ENCODE measurements at regions not wholly inside any gene's neighbourhood (a gene's known extent, or its start where the extent isn't known, plus 50 kb on each side); places are given as distances from the start of the nearest gene placed in this dataset.

DNA sequence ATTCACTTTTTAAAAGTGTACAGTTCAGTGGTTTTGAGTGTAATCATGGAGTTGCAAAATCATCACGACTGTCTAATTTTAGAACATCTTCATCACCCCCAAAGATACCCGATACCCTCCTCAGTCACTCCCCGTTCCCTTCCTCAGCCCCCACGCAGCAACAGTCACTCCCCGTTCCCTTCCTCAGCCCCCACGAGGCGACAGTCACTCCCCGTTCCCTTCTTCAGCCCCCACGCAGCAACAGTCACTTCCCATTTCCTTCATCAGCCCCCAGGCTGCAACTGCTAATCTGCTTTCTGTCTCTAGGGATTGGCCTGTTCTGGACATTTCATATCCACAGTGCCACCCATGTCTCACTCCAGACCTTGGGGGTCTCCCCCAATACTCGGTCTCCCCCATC is 161.6 kb upstream of the PPP2R2D start:
- FAIRE-seq = no peak
- DNase-seq (ENCODE audit: low spot score) = no peak
- intact Hi-C loops (cut with micrococcal nuclease; ENCODE audit: unreplicated experiment) = no loop called here
- no peak overlapping the region for H3K4me3 ChIP-seq (replicated peaks in 1 of 3; ENCODE audit: insufficient read depth in 1 of 3, low read depth in 2 of 3, low read length in 3 of 3)
- no peak for ATAC-seq
- H3K27me3 ChIP-seq (ENCODE audit: control insufficient read depth in 1 of 2, insufficient read depth in 2 of 2, low read length in 2 of 2) = peaks cover 2 to 5% of the 10 kb centered on the region in 2 experiments; a peak in 1 of 5 replicates
- no peaks in the 10 kb centered on the region for H3K79me2 ChIP-seq (ENCODE audit: insufficient read depth, low read length)
- ChIA-PET CTCF (ENCODE audit: low intra/inter-chr PET ratio, low total read pairs) (no interaction called here), POLR2A (no interaction called here)
- WGBS (ENCODE audit: low lambda C conversion rate) = 20% methylated on average over 10 of the region's 10 CpGs
- in situ Hi-C loops (cut with HindIII; ENCODE audit: extremely low pct_ligation_motif_present, low pct_unique_long_range_greater_than_20kb) = no loop called here
- H3K9ac ChIP-seq (ENCODE audit: insufficient read depth, low read depth, low read length) = no peak overlapping the region
- H3K9me3 ChIP-seq (ENCODE audit: low read length) = no peaks in the 10 kb centered on the region
- H3K4me1 ChIP-seq (ENCODE audit: insufficient read depth, low read length) = no peaks in the 10 kb centered on the region
- no peak overlapping the region for H3K27ac ChIP-seq (ENCODE audit: extremely low read length, insufficient read depth, low read length)
- H3K36me3 ChIP-seq (replicated peaks in 1 of 2; ENCODE audit: control insufficient read depth in 1 of 2, insufficient read depth in 2 of 2, low read length in 2 of 2) = no peaks in the 10 kb centered on the region
- no peak overlapping the region for H2AFZ ChIP-seq (ENCODE audit: low read length)
- H4K20me1 ChIP-seq (ENCODE audit: insufficient read depth, low read length) = no peaks in the 10 kb centered on the region
- BruUV-seq (replicated peaks) = no TSS peak
- H3K4me2 ChIP-seq (ENCODE audit: low read depth, low read length) = no peak overlapping the region
- TF ChIP-seq, protein P1, sequence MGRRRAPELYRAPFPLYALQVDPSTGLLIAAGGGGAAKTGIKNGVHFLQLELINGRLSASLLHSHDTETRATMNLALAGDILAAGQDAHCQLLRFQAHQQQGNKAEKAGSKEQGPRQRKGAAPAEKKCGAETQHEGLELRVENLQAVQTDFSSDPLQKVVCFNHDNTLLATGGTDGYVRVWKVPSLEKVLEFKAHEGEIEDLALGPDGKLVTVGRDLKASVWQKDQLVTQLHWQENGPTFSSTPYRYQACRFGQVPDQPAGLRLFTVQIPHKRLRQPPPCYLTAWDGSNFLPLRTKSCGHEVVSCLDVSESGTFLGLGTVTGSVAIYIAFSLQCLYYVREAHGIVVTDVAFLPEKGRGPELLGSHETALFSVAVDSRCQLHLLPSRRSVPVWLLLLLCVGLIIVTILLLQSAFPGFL (CRISPR knock-in tag; IDR thresholded peaks at IDR 0.05) = no peak
- TF ChIP-seq POLR2AphosphoS2 (IDR thresholded peaks at IDR 0.05; ENCODE audit: low read depth, low read length) = no peak
- no peak for TF ChIP-seq ZNF180 (CRISPR knock-in tag; IDR thresholded peaks at IDR 0.05; ENCODE audit: borderline replicate concordance, low read depth)
- TF ChIP-seq, protein P2, sequence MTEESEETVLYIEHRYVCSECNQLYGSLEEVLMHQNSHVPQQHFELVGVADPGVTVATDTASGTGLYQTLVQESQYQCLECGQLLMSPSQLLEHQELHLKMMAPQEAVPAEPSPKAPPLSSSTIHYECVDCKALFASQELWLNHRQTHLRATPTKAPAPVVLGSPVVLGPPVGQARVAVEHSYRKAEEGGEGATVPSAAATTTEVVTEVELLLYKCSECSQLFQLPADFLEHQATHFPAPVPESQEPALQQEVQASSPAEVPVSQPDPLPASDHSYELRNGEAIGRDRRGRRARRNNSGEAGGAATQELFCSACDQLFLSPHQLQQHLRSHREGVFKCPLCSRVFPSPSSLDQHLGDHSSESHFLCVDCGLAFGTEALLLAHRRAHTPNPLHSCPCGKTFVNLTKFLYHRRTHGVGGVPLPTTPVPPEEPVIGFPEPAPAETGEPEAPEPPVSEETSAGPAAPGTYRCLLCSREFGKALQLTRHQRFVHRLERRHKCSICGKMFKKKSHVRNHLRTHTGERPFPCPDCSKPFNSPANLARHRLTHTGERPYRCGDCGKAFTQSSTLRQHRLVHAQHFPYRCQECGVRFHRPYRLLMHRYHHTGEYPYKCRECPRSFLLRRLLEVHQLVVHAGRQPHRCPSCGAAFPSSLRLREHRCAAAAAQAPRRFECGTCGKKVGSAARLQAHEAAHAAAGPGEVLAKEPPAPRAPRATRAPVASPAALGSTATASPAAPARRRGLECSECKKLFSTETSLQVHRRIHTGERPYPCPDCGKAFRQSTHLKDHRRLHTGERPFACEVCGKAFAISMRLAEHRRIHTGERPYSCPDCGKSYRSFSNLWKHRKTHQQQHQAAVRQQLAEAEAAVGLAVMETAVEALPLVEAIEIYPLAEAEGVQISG (CRISPR knock-in tag; IDR thresholded peaks at IDR 0.05) = no peak
- no peak for TF ChIP-seq ZNF567 (CRISPR knock-in tag; IDR thresholded peaks at IDR 0.05; ENCODE audit: borderline replicate concordance)
- TF ChIP-seq YY1 (IDR thresholded peaks at IDR 0.05; ENCODE audit: insufficient read depth, insufficient replicate concordance, low read depth, low read length) = no peak
